ENCODE measurements at regions not wholly inside any gene's neighbourhood (a gene's known extent, or its start where the extent isn't known, plus 50 kb on each side); places are given as distances from the start of the nearest gene placed in this dataset.

- no peak for FAIRE-seq
- DNase-seq (ENCODE audit: insufficient read length, low spot score): no peak
Measured at GRCh38 chr13:56283262-56283828, 857.4 kb upstream of the PRR20A start.

GRCh38 chr13:56299650-56300049 lies 841.1 kb upstream of the PRR20A start:
- FAIRE-seq: no peak

GRCh38 chr13:56314765-56315164 lies 826.0 kb upstream of the PRR20A start:
- DNase-seq (ENCODE audit: insufficient read length, low spot score): no peak
- FAIRE-seq: no peak

More at GRCh38 chr13:56299650-56300049, 841.1 kb upstream of the PRR20A start:
- DNase-seq (ENCODE audit: insufficient read length, low spot score): no peak

GRCh38 chr13:56317841-56318240 lies 822.9 kb upstream of the PRR20A start:
- FAIRE-seq (no peak), DNase-seq (ENCODE audit: insufficient read length, low spot score) (no peak)

GRCh38 chr13:56332671-56333070 lies 808.0 kb upstream of the PRR20A start:
- FAIRE-seq (no peak), DNase-seq (ENCODE audit: insufficient read length, low spot score) (no peak)

GRCh38 chr13:56335775-56336174 lies 804.9 kb upstream of the PRR20A start:
- DNase-seq (ENCODE audit: insufficient read length, low spot score) (no peak), FAIRE-seq (no peak)

- DNase-seq (ENCODE audit: insufficient read length, low spot score): no peak
- FAIRE-seq: no peak
Measured at GRCh38 chr13:56338421-56338820, 802.3 kb upstream of the PRR20A start.

- DNase-seq (ENCODE audit: insufficient read length, low spot score): no peak
- no peak for FAIRE-seq
Measured at GRCh38 chr13:56347014-56347413, 793.7 kb upstream of the PRR20A start.

GRCh38 chr13:56349866-56350265 lies 790.9 kb upstream of the PRR20A start:
- FAIRE-seq (no peak), DNase-seq (ENCODE audit: insufficient read length, low spot score) (no peak)

GRCh38 chr13:56351041-56351440 lies 789.7 kb upstream of the PRR20A start:
- FAIRE-seq: no peak
- no peak for DNase-seq (ENCODE audit: insufficient read length, low spot score)

GRCh38 chr13:56352361-56352760 lies 788.4 kb upstream of the PRR20A start:
- FAIRE-seq (no peak), DNase-seq (ENCODE audit: insufficient read length, low spot score) (no peak)

GRCh38 chr13:56352901-56353300 lies 787.8 kb upstream of the PRR20A start:
- DNase-seq (ENCODE audit: insufficient read length, low spot score): no peak

GRCh38 chr13:56356690-56357089 lies 784.0 kb upstream of the PRR20A start:
- FAIRE-seq (no peak), DNase-seq (ENCODE audit: insufficient read length, low spot score) (no peak)

More at GRCh38 chr13:56352901-56353300, 787.8 kb upstream of the PRR20A start:
- no peak for FAIRE-seq

- FAIRE-seq: no peak
- no peak for DNase-seq (ENCODE audit: insufficient read length, low spot score)
Measured at GRCh38 chr13:56378566-56378965, 762.2 kb upstream of the PRR20A start.

GRCh38 chr13:56393549-56393948 lies 747.2 kb upstream of the PRR20A start:
- no peak for FAIRE-seq
- no peak for DNase-seq (ENCODE audit: insufficient read length, low spot score)

- DNase-seq (ENCODE audit: insufficient read length, low spot score): no peak
- no peak for FAIRE-seq
Measured at GRCh38 chr13:56396318-56396717, 744.4 kb upstream of the PRR20A start.

- DNase-seq (ENCODE audit: insufficient read length, low spot score) (no peak), FAIRE-seq (no peak)
Measured at GRCh38 chr13:56400774-56401173, 739.9 kb upstream of the PRR20A start.

GRCh38 chr13:56412856-56413255 lies 727.9 kb upstream of the PRR20A start:
- no peak for FAIRE-seq

GRCh38 chr13:56424246-56424645 lies 716.5 kb upstream of the PRR20A start:
- no peak for DNase-seq (ENCODE audit: insufficient read length, low spot score)
- no peak for FAIRE-seq

More at GRCh38 chr13:56412856-56413255, 727.9 kb upstream of the PRR20A start:
- DNase-seq (ENCODE audit: insufficient read length, low spot score): no peak

- DNase-seq (ENCODE audit: insufficient read length, low spot score) (no peak), FAIRE-seq (no peak)
Measured at GRCh38 chr13:56457535-56458190, 683.1 kb upstream of the PRR20A start.

- DNase-seq (ENCODE audit: insufficient read length, low spot score) (no peak), FAIRE-seq (no peak)
Measured at GRCh38 chr13:56459286-56459685, 681.4 kb upstream of the PRR20A start.

- FAIRE-seq (no peak), DNase-seq (ENCODE audit: insufficient read length, low spot score) (no peak)
Measured at GRCh38 chr13:56501750-56502149, 639.0 kb upstream of the PRR20A start.

GRCh38 chr13:56510836-56511235 lies 629.9 kb upstream of the PRR20A start:
- FAIRE-seq (no peak), DNase-seq (ENCODE audit: insufficient read length, low spot score) (no peak)
